NCI-H524 (cell line): ENCODE measurements at regions not wholly inside any gene's neighbourhood (a gene's known extent, or its start where the extent isn't known, plus 50 kb on each side); places are given as distances from the start of the nearest gene placed in this dataset.

Source experiments
- DNase-seq, 2 experiments: peaks; one replicate each; lab custom pipeline; 2025; lab: John Stamatoyannopoulos, UW

- no peak for DNase-seq
These were observed 57.9 kb downstream of the FBXO2 start for GRCh38 chr1:11596295-11596694.

GRCh38 chr1:11595285-11595684, 58.9 kb downstream of the FBXO2 start:
- DNase-seq: no peak

- DNase-seq: no peak
These were observed 59.6 kb downstream of the FBXO2 start for GRCh38 chr1:11594625-11595024.

GRCh38 chr1:11594222-11594621, 60.0 kb downstream of the FBXO2 start:
- no peak for DNase-seq

GRCh38 chr1:11592752-11593151, 61.5 kb downstream of the FBXO2 start:
- peak; percentile 33 to 90 for DNase-seq

- DNase-seq: no peak
These were observed 63.8 kb downstream of the FBXO2 start for GRCh38 chr1:11590395-11590794.
